Heart right ventricle (tissue), 16 donors: ENCODE measurements at regions not wholly inside any gene's neighbourhood (a gene's known extent, or its start where the extent isn't known, plus 50 kb on each side); places are given as distances from the start of the nearest gene placed in this dataset.

ENCODE experiments used
- ATAC-seq, 8 donors: fragments of 200-7000 bp; cut with Tn5 transposase; one replicate each; pipeline ENCODE4 v1.9.1; 2020; ENCODE audit warnings: mild to moderate bottlenecking in 8 of 8, moderate library complexity in 8 of 8, moderate number of reproducible peaks in 1 of 8
- DNase-seq, 2 donors: peaks; one replicate each; pipeline ENCODE4 v3.0.0-alpha.2; 2020
- H3K27ac ChIP-seq, 10 donors: fragments of 200-600 bp; sonication (generic) in 2 of 10; one replicate each; pipeline versions ENCODE4 v1.5.0 to v1.8.0; 2020 to 2022; ENCODE audit warnings: mild to moderate bottlenecking in 3 of 10
- H3K27me3 ChIP-seq, 7 donors: fragments of 200-600 bp; one replicate each; pipeline ENCODE4 v1.8.0; 2021 to 2022; ENCODE audit warnings: mild to moderate bottlenecking in 2 of 7
- H3K36me3 ChIP-seq, 9 donors: fragments of 200-600 bp; sonication (generic) in 1 of 9; one replicate each; pipeline versions ENCODE4 v1.5.0 to v1.8.0; 2020 to 2022; ENCODE audit warnings: mild to moderate bottlenecking in 2 of 9
- H3K4me1 ChIP-seq, 9 donors: fragments of 200-600 bp; sonication (generic) in 1 of 9; one replicate each; pipeline versions ENCODE4 v1.5.0 to v1.8.0; 2020 to 2022; ENCODE audit warnings: mild to moderate bottlenecking in 4 of 9
- H3K4me3 ChIP-seq, 10 donors: fragments of 200-600 bp; sonication (generic) in 2 of 10; one replicate each; pipeline versions ENCODE4 v1.5.0 to v1.8.0; 2020 to 2022; ENCODE audit warnings: mild to moderate bottlenecking in 7 of 10, moderate library complexity in 2 of 10
- H3K9me3 ChIP-seq, 11 donors: fragments of 200-600 bp in 10 of 11; sonication (generic) in 2 of 11; one replicate each; pipeline versions ENCODE4 v1.5.0 to v1.8.0; 2013 to 2022; ENCODE audit warnings: mild to moderate bottlenecking in 2 of 11, control low read depth in 1 of 11, moderate library complexity in 1 of 11
- CTCF ChIP-seq, 9 donors: fragments of 200-600 bp; sonication (generic) in 2 of 9; IDR thresholded peaks; one replicate each; pipeline versions ENCODE4 v1.5.0 to v1.8.0; 2021 to 2022; ENCODE audit warnings: antibody characterized with exemption in 9 of 9, mild to moderate bottlenecking in 5 of 9, moderate library complexity in 1 of 9
- WGBS, 2 donors: extraction: QIAGEN DNeasy Blood & Tissue Kit; methylation state at CpG; one replicate each; pipeline ENCODE4 v1.1.7; 2013; ENCODE audit warnings: inconsistent platforms in 1 of 2; 5-methylcytosine and 5-hydroxymethylcytosine counted together
- intact Hi-C, 10 donors: fragments of 100-400 bp; cut with DNase I; formaldehyde crosslinking; loops; one replicate each; pipeline versions ENCODE4 v1.11.1 to v1.14.2; 2022
- donor health status: Arrhythmogenic right ventricular cardiomyopathy.
- donor health status: ischemic (EF 13 %, LVEDD 7.1; RV severe dilation, severe dysfunction).
- donor health status: healthy with polysubstance abuse.
- donor health status: DM: no; HTN: yes; CAD: no.
- donor health status: DM: no; HTN: no; CAD: no.
- donor health status: ischemic (EF 25% LVEDD 6.9; RV normal size, moderate dysfunction).
- donor health status: ischemic (EF 25% LVEDD 5.7; RV mildly dilated, moderate dysfunction).
- donor health status: healthy.
- donor health status: DM: yes; HTN: yes; CAD: no.
- donor health status: Ischemic cardiomyopathy.
- donor health status: ischemic (EF 35%, LVEDD 5.7; RV mildly dilated, moderate dysfunction).
- donor health status: nonischemic (EF 11% LVEDD 7.7; RV severe dilation, severe dysfunction).
- donor health status: DM: yes; HTN: yes; CAD: no.
- donor health status: PGD.
- donor health status: ischemic (EF 29% LVEDD 5.4; RV normal size, mild dysfunction).
- donor health status: nonischemic (EF 23%, LVEDD 6.1; RV moderate dilation, normal function).

GRCh38 chr6:48845219-48845618 is 617.8 kb downstream of the MMUT start:
- Histone ChIP-seq H3K4me1 (no peaks in the 10 kb centered on the region), H3K9me3 (peaks cover 0 to 37% (median 14%) of the 10 kb centered on the region in 11 donors), H3K27me3 (no peaks in the 10 kb centered on the region), H3K36me3 (no peaks in the 10 kb centered on the region), H3K27ac (no peak overlapping the region), H3K4me3 (no peak overlapping the region)
- WGBS, 2 donors: 64 to 76% methylated on average over 3 of the region's 3 CpGs
- no peak for TF ChIP-seq CTCF (IDR thresholded peaks at IDR 0.05)
- no peak for DNase-seq
- ATAC-seq: no peak
- intact Hi-C loops: no loop called here

DNA sequence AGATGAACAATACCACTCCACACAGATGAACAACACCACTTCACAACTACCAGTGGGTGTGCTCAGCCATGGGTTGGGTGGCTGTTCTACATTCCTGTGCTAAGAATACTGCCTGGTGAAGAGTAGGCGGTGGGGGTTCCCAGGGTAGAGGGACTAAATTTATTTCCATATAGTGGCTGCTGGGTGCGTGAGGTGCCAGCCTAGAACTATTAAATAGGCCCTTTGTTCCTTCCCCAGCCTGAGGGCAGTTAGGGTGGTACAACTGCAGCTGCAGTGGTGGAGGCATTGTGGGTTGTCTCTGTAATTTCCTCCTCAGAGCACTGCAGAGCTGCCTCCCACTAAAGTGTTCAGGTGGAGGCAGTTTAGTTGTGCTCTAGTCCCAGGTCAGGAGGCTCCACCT is 618.4 kb downstream of the MMUT start:
- no peak for TF ChIP-seq CTCF (IDR thresholded peaks at IDR 0.05)
- intact Hi-C loops: no loop called here
- ATAC-seq: no peak

DNA sequence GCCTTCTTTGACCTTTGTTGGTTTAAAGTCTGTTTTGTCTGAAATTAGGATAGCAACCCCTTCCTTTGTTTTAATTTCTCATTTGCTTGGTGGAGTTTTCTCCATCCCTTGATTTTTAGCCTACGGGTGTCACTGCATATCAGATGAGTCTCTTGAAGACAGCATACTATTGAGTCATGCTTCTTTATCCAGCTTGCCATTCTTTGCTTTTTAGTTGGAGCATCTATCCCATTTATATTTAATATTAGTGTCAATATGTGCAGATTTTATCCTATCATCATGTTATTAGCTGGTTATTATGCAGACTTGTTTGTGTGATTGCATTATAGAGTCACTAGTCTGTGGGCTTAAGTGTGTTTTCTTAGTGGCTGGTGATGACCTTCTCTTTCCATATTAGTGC is 622.2 kb downstream of the MMUT start:
- Histone ChIP-seq H3K27me3 (no peaks in the 10 kb centered on the region), H3K4me1 (no peaks in the 10 kb centered on the region), H3K9me3 (peaks cover 0 to 44% (median 23%) of the 10 kb centered on the region in 11 donors), H3K36me3 (no peaks in the 10 kb centered on the region), H3K4me3 (no peak overlapping the region), H3K27ac (no peak overlapping the region)
- intact Hi-C loops: no loop called here
- no peak for TF ChIP-seq CTCF (IDR thresholded peaks at IDR 0.05)
- no peak for DNase-seq
- 92 to 97% methylated on average over 1 of the region's 1 CpG for WGBS, 2 donors
- no peak for ATAC-seq

More for the DNA sequence above, 618.4 kb downstream of the MMUT start:
- Histone ChIP-seq H3K36me3 (no peaks in the 10 kb centered on the region), H3K27me3 (no peaks in the 10 kb centered on the region), H3K4me1 (no peaks in the 10 kb centered on the region), H3K4me3 (no peak overlapping the region), H3K27ac (no peak overlapping the region), H3K9me3 (peaks cover 0 to 42% (median 16%) of the 10 kb centered on the region in 11 donors)
- 79 to 85% methylated on average over 2 of the region's 2 CpGs for WGBS, 2 donors
- DNase-seq: no peak

DNA sequence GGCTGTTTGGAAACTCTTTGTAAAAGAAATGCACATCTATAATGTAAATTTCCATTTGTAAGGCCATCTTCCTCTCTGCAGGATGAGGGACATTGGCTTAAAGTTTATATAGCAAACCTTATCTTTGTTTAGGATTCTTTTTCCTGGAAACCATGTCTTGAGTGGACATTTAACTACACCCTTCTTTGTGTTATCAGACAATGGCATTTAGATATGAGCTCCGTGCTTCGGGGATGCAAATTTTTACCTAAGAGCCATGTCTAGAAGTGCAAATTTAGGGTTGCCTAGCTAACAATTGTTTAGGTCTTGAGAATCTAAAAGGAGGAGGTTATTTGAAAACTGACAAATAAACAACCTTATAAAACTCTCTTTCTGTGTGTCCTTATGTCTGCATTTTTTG is 623.8 kb downstream of the MMUT start:
- ATAC-seq: no peak
- no peak overlapping the region for H3K4me3 ChIP-seq
- WGBS, 2 donors: 6% methylated on average over 2 of the region's 2 CpGs
- intact Hi-C loops: no loop called here
- no peak for TF ChIP-seq CTCF (IDR thresholded peaks at IDR 0.05)
- H3K27me3 ChIP-seq: no peaks in the 10 kb centered on the region
- H3K4me1 ChIP-seq: no peaks in the 10 kb centered on the region
- no peak overlapping the region for H3K27ac ChIP-seq
- no peaks in the 10 kb centered on the region for H3K36me3 ChIP-seq
- no peak for DNase-seq
- H3K9me3 ChIP-seq: peaks cover 0 to 43% (median 23%) of the 10 kb centered on the region in 11 donors
